ENCODE measurements at regions not wholly inside any gene's neighbourhood (a gene's known extent, or its start where the extent isn't known, plus 50 kb on each side); places are given as distances from the start of the nearest gene placed in this dataset.
"Not testable (repeated sequence)": the region's sequence is repeated elsewhere in the genome, so short reads cannot be mapped to it uniquely, and the experiment has no call there.

DNA sequence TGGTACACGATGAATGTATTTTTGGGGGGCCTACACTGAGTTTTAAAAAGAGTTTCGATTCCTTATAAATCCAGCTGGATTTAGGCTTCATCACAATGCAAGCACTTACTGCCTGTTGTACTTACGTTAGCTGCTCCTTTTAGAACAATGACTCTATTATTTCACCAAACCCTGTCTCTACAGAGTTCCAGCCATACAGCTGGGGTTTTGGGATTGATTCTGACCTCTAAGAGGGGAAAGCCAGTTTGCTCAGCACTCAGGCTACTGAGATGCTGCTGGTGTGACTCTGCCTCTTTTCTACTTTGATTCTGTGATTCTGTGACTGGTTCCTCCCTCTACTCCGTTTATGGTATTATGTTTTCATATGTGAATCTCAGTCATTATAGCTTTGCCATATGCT lies 329.7 kb downstream of the ABCC12 start:
- no peak for DNase-seq
- intact Hi-C loops (cut with DNase I) = no loop called here

DNA sequence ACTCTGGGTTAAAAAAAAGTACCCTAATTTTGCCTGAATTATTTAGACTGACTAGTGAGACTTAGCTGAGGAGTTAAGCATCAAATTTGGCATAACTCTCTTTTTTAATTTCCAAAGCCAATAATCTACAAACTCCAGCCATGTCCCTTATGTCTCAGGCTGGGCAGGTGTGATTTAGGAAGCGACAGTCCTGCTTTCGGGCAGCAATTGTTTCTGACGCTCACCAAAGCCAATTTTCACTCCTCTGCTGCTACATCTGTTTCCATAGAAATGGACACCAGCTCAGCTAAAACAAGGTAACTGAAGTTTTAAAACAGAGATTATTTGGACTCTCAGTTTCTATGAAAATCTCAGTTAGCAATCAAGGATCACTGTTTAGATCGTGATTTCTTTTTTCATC lies 338.7 kb downstream of the ABCC12 start:
- peak in 2 of 10 donors; percentile 60 to 67 for DNase-seq
- intact Hi-C loops (cut with DNase I) = no loop called here

DNA sequence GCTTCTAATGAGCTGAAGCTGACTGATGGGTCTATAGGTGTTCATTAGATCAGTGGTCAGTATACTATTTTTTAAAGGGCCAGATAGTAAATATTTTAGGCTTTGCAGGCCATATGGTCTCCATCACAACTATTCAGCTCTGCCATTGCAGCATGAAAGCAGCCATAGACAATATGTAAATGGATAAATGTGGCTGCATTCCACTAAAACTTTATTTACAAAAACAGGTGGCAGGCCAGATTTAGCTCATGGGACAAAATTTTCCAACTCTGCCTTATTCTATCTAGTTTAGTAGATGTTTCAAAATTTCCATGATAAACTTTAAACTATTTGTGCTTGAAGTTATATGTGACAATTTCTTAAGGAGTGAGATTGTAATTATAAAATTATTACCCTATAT lies 339.3 kb downstream of the ABCC12 start:
- DNase-seq = no peak
- intact Hi-C loops (cut with DNase I) = no loop called here

DNA sequence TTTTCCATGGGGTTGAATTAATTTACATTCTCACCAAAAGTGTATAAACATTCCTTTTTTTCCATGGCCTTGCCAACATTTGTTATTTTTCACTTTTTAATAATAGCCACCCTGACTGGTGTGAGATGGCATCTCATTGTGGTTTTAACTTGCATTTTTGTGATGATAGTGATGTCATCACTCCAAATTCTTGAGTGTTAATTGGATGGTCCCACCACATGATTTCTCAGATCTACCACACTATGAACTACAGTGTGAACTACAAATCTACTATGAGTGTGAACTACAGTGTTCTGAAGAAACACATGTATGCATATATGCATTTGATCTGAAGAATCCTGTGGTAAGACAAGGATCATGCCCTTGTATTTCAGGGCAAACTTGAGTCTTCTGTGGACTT lies 340.1 kb downstream of the ABCC12 start:
- DNase-seq = no peak
- intact Hi-C loops (cut with DNase I) = no loop called here

DNA sequence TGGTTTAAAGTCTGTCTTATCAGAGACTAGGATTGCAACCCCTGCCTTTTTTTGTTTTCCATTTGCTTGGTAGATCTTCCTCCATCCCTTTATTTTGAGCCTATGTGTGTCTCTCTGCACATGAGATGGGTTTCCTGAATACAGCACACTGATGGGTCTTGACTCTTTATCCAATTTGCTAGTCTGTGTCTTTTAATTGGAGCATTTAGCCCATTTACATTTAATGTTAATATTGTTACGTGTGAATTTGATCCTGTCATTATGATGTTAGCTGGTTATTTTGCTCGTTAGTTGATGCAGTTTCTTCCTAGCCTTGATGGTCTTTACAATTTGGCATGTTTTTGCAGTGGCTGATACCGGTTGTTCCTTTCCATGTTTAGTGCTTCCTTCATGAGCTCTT lies 344.0 kb downstream of the ABCC12 start:
- intact Hi-C loops (cut with DNase I); DNase-seq: not testable (repeated sequence)

DNA sequence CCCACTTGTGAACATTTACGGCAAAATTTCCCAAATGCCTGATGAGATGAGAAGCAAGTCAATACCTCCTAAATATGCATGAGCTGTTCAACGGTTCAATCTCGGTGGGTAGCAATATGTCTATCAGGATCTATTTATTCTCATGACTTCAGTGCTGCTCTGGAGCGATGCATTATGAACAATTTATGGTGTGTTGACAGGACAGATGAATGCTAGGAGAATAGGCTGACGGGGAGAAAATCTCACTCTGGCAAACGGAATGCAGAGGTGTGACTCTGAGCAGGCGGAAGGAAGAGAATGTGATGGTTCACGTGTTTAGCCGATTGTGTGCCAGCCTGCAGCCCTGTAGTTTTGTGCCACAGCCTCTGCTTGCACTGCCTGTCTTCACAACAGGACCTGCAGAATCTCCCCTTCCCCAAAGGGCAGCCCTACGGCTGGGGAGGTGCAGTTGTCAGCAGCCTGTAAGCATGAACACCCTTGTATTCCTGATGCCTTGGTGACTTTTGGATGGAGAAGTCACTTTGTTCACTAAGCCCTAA lies 345.2 kb downstream of the PHKB start:
- intact Hi-C loops (cut with DNase I) = no loop called here

DNA sequence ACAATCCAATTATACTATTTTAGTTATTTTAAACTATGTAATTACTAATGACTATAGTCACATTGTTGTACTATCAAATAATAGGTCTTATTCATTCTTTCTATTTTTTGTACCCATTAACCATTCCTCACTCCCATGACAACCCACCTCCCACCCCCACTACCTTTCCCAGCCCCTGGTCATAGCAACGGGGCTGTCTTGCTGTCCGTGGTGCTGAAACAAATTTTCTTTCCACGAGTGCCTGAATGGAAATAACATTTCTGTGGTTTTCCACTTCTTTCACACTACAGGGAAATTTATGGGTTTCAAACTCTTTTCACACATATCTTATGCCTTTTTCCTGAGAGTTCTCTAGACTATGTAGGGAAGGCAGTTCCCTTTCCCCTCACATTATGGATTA lies 326.6 kb downstream of the PHKB start:
- intact Hi-C loops (cut with DNase I) = no loop called here
- no peak for DNase-seq

More for the DNA sequence above, 345.2 kb downstream of the PHKB start:
- DNase-seq = peak in 2 of 10 donors; percentile 62 to 64

DNA sequence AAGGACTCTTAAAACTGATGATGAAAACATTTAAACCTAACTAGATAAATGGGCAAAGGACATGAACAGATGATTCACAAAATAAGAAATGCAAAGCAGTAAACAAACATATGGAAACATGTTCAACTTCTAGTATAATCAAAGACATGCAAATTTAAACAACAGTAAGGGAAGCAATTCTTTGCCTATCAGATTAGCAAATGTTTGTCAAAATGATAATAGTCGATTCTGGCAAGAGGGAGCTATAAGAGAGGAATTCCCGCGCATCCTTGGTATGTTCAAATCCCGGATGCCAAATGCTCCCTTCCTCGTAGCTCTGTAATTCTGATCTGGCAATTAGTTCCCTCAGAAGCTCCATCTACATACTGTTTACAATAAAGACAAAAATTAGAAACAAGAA lies 320.5 kb downstream of the PHKB start:
- intact Hi-C loops (cut with DNase I) = no loop called here
- no peak for DNase-seq

DNA sequence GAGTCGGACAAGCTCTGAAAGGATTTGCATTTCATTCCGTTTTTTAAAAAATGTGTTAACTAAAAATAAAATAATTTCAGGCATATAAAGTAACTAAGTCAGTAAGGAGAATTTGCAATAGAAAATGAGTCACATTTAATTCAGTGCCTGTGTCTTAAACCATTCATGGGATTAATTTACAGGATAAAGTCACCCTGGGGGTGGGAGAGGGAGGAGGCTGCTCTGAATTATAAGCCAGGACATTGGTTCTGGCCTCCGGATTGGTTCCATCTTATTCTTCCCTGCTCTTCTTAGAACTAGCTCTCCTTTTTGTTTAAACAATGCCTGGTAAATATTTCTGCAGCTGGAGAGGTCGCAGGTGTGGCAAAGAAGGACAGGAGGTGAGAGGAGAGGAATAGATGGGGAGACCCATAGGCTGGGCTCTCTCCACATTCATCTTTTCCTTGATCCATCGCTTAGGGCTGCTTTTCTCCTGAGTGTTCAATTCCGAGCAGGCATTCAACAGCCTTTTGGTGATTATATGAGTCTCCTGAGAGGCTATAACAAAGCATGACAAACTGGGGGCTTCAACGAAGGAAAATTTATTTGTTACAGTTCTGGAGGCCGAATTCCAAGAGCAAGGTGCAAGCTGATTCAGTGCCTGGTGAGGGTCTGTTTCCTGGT lies 319.2 kb downstream of the PHKB start:
- intact Hi-C loops (cut with DNase I) = no loop called here
- DNase-seq = no peak

DNA sequence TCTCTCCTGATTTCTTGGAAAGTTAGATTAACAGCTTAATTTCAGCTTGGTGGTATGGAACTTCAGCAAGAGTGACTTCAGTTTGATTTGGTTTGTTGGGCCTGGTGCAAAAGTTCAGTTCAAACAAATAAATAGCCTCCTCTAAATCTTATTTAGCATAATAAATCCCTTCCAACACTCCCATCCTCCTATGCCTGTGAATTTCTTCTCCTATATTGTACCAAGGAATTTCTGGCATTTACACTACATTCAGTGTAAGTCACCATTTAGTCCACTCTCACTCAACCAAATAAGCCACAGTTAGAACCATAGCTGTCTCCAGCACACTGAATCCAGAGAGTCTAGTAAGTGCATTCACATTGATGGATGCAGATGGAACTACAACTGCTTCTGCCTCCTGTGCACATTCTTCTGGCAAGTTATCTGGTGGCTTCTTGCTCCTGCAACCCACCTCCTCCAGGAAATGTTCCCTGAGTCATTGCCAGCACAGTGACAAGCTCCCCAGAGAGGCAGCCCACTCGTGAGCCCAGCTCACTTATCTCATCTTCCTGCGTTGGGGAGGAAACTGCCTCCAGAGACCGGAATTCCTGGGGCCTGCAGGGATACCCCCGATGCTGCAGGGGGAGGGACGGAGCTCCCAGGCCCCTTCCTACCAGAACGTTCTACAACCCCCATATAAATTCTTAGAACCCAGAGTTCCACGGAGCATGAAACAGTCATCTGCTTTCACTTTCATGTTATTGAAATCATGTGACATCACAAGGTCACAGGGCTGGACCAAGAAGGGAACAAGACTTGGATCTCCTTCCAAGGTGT lies 318.3 kb downstream of the PHKB start:
- peak in 8 of 10 donors; percentile 25 to 90 (median 56) for DNase-seq
- intact Hi-C loops (cut with DNase I) = no loop called here

DNA sequence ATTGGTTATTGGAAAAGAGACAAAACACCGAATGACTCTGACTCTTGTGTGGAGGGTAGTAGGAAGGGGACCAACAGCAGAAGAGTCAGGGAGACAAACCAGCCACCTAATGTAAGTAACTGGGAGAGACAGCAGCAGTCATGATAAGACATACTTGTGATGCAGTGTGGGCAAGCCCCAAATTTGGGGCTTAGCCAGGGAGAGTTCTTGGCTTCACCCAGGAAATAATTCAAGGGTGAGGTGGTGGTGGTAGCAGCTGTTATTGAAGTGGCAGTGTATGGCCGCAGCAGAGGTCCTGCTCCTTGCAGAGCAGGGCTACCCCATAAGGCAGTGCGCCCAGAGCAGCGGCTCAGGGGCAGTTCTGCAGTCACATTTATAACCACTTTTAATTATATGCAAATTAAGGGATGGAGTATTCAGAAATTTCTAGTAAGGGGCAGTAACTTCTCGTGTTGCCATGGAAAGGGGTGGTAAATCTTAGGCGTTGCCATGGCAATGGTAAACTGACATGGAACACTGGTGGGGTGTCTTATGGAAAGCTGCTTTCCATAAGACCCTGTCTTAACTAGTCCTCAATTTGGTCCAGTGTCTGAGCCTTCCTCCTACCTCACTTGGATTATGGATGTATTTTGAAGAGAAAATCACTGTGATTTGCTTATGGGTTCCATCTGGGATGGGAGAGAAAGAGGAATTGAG lies 317.1 kb downstream of the PHKB start:
- intact Hi-C loops (cut with DNase I) = no loop called here
- DNase-seq = no peak

DNA sequence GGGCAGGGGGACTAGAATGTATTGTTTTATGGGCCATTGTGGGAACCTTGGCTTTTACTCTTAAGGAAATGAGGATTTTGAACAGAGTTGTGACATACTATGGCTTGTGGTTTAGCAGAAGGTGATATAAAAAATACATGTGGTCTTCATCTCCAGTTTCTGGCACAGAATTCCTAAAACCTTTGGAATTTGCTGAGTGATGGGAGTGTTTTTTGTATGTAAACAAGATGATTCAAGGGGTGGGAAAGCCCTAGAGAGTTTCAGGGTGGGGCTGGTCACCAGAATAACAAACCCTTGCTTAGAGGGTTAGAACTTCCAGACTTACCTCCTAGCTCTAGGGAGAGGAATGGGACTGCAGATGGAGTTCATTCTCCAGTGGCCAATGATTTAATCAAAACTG lies 316.1 kb downstream of the PHKB start:
- intact Hi-C loops (cut with DNase I) = no loop called here
- no peak for DNase-seq

DNA sequence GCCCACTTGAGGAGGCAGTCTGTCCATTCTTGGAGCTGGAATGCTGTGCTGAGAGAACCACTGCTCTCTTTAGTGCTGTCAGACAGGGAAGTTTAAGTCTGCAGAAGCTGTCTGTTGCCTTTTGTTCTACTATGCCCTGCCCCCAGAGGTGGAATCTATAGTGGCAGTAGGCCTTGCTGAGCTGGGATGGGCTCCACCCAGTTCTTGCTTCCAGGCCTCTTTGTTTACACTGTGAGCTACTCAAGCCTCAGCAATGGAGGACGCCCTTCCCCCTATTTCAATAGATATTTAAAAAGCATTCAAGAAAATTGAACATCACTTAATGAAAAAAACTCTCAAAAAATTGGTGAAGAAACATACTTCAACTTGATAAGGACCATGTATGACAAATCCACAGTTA lies 313.5 kb downstream of the PHKB start:
- intact Hi-C loops (cut with DNase I) = no loop called here

DNA sequence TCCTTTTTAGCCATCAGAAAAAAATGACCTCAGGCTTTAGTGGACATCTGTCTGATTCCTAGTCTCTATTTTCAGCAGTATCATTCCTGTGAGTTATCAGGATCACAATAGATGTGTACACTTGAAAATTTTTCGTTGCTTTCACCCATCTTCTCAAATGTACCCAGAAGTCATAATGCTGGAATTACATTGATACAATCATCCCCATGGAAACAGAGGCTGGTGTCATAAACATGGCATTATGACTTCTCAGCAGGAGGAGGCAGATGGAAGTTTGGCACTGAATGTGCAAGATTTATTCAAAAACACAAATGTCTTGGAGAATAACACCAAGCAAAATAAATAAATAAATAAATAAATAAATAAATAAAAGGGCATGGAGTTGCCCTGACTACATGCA lies 292.5 kb downstream of the PHKB start:
- no peak for DNase-seq
- intact Hi-C loops (cut with DNase I) = no loop called here

More for the DNA sequence above, 313.5 kb downstream of the PHKB start:
- DNase-seq = no peak
